Endothelial cell of umbilical vein (primary cell): ENCODE measurements at regions not wholly inside any gene's neighbourhood (a gene's known extent, or its start where the extent isn't known, plus 50 kb on each side); places are given as distances from the start of the nearest gene placed in this dataset.

Source experiments
- BruUV-seq: library from RNA; stranded (reverse); fragments of 400-500 nt; replicated peaks from 2 replicates; lab custom pipeline; 2021; lab: Mats Ljungman, UMichigan
- CTCF ChIA-PET: fragments of 300-600, 350-600 bp; sonication (Branson Sonifier 250); formaldehyde crosslinking; loops from one replicate; lab custom pipeline; 2021; ENCODE audit warnings: antibody characterized with exemption, inconsistent platforms; lab: Charles Lee
- POLR2A ChIA-PET: fragments of 300-600, 350-600 bp; sonication (Branson Sonifier 250); formaldehyde crosslinking; loops from one replicate; lab custom pipeline; 2021; ENCODE audit warnings: antibody characterized with exemption, inconsistent platforms; lab: Charles Lee
- DNase-seq: peaks from one replicate; pipeline ENCODE4 v3.0.0-alpha.2; 2011; ENCODE audit warnings: low read depth, low spot score
- FAIRE-seq: peaks from 2 replicates; lab custom pipeline; 2011; peaks lifted over from hg19 to GRCh38; lab: Jason Lieb, UNC
- H2AFZ ChIP-seq: 2 replicates; pipeline ENCODE4 v1.6.0; 2012; ENCODE audit warnings: low read depth, low read length, control low read depth, inconsistent platforms
- H3K27ac ChIP-seq: 2 replicates; pipeline ENCODE4 v1.5.1; 2011; ENCODE audit warnings: low read depth, mild to moderate bottlenecking, control low read depth, low read length, moderate library complexity; ENCODE audit not compliant: insufficient read depth
- H3K27me3 ChIP-seq, 2 experiments: 2 replicates each; pipeline versions ENCODE4 v1.6.0 to v1.6.1; 2011; ENCODE audit warnings: low read length in 2 of 2, mixed read lengths in 1 of 2; ENCODE audit not compliant: control insufficient read depth in 2 of 2, insufficient read depth in 2 of 2
- H3K36me3 ChIP-seq, 2 experiments: 2 replicates in 1 of 2; 3 replicates in 1 of 2; pipeline ENCODE4 v1.5.1; 2011; ENCODE audit warnings: low read length in 2 of 2, mild to moderate bottlenecking in 1 of 2, moderate library complexity in 1 of 2; ENCODE audit not compliant: control insufficient read depth in 2 of 2, insufficient read depth in 2 of 2; ENCODE audit errors: extremely low read depth in 1 of 2
- H3K4me1 ChIP-seq: 3 replicates; pipeline ENCODE4 v1.5.1; 2011; ENCODE audit warnings: mild to moderate bottlenecking, low read length; ENCODE audit not compliant: control insufficient read depth, insufficient read depth; ENCODE audit errors: extremely low read depth
- H3K4me2 ChIP-seq: 2 replicates; pipeline ENCODE4 v1.6.1; 2011; ENCODE audit warnings: low read length, control low read depth, mixed read lengths; ENCODE audit not compliant: insufficient read depth
- H3K4me3 ChIP-seq, 3 experiments: fragments of 200-600 bp in 1 of 3; sonication (generic), shearing (Covaris generic) in 1 of 3; replicated peaks in 1 of 3; 2 replicates each; pipeline ENCODE4 v1.5.1; 2011 to 2016; ENCODE audit warnings: control low read depth in 3 of 3, low read length in 3 of 3, mild to moderate bottlenecking in 2 of 3, inconsistent platforms in 1 of 3, low read depth in 1 of 3, moderate library complexity in 1 of 3; ENCODE audit not compliant: insufficient read depth in 1 of 3
- H3K79me2 ChIP-seq: 2 replicates; pipeline ENCODE4 v1.6.0; 2012; ENCODE audit warnings: low read length, inconsistent platforms; ENCODE audit not compliant: control insufficient read depth, insufficient read depth
- H3K9ac ChIP-seq: replicated peaks from 2 replicates; pipeline ENCODE3; 2011; ENCODE audit warnings: low read length, control low read depth; ENCODE audit not compliant: insufficient read depth; ENCODE audit errors: extremely low read depth
- H3K9me1 ChIP-seq: replicated peaks from 3 replicates; pipeline ENCODE4 v1.6.0; 2011; ENCODE audit warnings: mild to moderate bottlenecking, low read length; ENCODE audit not compliant: control insufficient read depth, insufficient read depth; ENCODE audit errors: extremely low read depth
- H3K9me3 ChIP-seq: replicated peaks from 2 replicates; pipeline ENCODE4 v1.5.1; 2012; ENCODE audit warnings: low read length, inconsistent platforms; ENCODE audit not compliant: control insufficient read depth, insufficient read depth
- H4K20me1 ChIP-seq: replicated peaks from 2 replicates; pipeline ENCODE3; 2011; ENCODE audit warnings: mild to moderate bottlenecking, low read length; ENCODE audit not compliant: control insufficient read depth, insufficient read depth; ENCODE audit errors: extremely low read depth
- EZH2 ChIP-seq: IDR thresholded peaks from 2 replicates; pipeline ENCODE4 v1.6.1; 2012; ENCODE audit warnings: borderline replicate concordance, low read depth, mild to moderate bottlenecking, moderate library complexity, low read length, inconsistent platforms; ENCODE audit not compliant: severe bottlenecking
- FOS ChIP-seq: IDR thresholded peaks from 2 replicates; pipeline ENCODE4 v1.6.1; 2011; ENCODE audit warnings: mild to moderate bottlenecking, low read length, moderate library complexity, borderline replicate concordance; ENCODE audit not compliant: insufficient read depth
- GATA2 ChIP-seq: IDR thresholded peaks from 2 replicates; pipeline ENCODE4 v1.7.0; 2011; ENCODE audit warnings: low read depth, mild to moderate bottlenecking, moderate library complexity, mixed read lengths, low read length; ENCODE audit not compliant: insufficient read length, insufficient read depth
- JUN ChIP-seq: IDR thresholded peaks from 2 replicates; pipeline ENCODE4 v1.6.1; 2011; ENCODE audit warnings: borderline replicate concordance, low read depth; ENCODE audit not compliant: insufficient read length, insufficient read depth
- MYC ChIP-seq: IDR thresholded peaks from one replicate; pipeline ENCODE4 v1.6.1; 2011; ENCODE audit warnings: mild to moderate bottlenecking, low read depth, low read length
- POLR2A ChIP-seq: IDR thresholded peaks from 2 replicates; pipeline ENCODE4 v1.6.1; 2012; ENCODE audit warnings: low read depth, mild to moderate bottlenecking, control low read depth, low read length
- POLR2AphosphoS5 ChIP-seq: IDR thresholded peaks from 2 replicates; pipeline ENCODE4 v1.6.1; 2012; ENCODE audit warnings: low read depth, mild to moderate bottlenecking, control low read depth, low read length, moderate library complexity; ENCODE audit not compliant: insufficient read depth
- dilution Hi-C: fragments of 300-500 bp; cut with MboI; formaldehyde crosslinking; loops from one replicate; pipeline ENCODE4 v1.15.0; 2019; ENCODE audit warnings: low sequenced_read_pairs; ENCODE audit not compliant: extremely low pct_ligation_motif_present
- intact Hi-C: fragments of 100-400 bp; cut with micrococcal nuclease; formaldehyde crosslinking; loops from one replicate; pipeline ENCODE4 v1.10.0; 2022
- TF ChIP-seq, protein P1 (sequence below): IDR thresholded peaks from 2 replicates; pipeline ENCODE4 v1.6.1; 2011; ENCODE audit not compliant: insufficient read depth, insufficient read length
- TF ChIP-seq, protein P2 (sequence below), 2 donors: IDR thresholded peaks; 1 replicate in 1 of 2; 2 replicates in 1 of 2; pipeline ENCODE4 v1.5.1; 2011; ENCODE audit warnings: low read length in 2 of 2, mild to moderate bottlenecking in 2 of 2, moderate library complexity in 2 of 2, control low read depth in 1 of 2, inconsistent platforms in 1 of 2, low read depth in 1 of 2; ENCODE audit not compliant: insufficient read depth in 1 of 2; ENCODE audit errors: extremely low read depth in 1 of 2

DNA sequence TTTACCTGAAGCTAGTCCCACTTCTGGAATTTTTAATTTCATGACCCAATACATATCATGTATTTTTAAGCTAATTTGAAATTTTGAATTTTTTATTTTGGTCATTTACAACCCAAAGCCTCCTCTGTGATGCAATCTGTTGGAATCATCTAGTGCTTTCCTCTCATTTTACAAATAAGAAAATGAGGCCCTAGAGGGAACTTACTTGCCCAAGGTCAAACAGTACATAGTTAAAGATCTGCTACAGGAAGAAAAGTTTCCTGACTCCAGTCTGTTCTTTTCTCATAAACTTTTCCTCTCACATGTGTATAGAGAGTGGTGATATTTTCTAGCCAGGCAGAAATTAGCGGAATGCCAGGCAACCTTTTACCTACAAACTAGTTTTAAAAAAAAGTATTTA is 59.3 kb upstream of the DPT start:
- dilution Hi-C loops (no loop called here), intact Hi-C loops (no loop called here)
- ChIA-PET CTCF (no interaction called here), POLR2A (no interaction called here)
- Histone ChIP-seq H3K9ac (no peak overlapping the region), H3K27ac (no peak overlapping the region), H3K4me3 (no peak overlapping the region), H3K27me3 (no peaks in the 10 kb centered on the region), H4K20me1 (no peaks in the 10 kb centered on the region), H3K9me1 (no peaks in the 10 kb centered on the region), H2AFZ (no peak overlapping the region), H3K9me3 (no peaks in the 10 kb centered on the region), H3K4me1 (no peaks in the 10 kb centered on the region), H3K79me2 (no peaks in the 10 kb centered on the region), H3K36me3 (no peaks in the 10 kb centered on the region), H3K4me2 (no peak overlapping the region)
- DNase-seq (no peak), FAIRE-seq (no peak)
- no TSS peak for BruUV-seq
- TF ChIP-seq EZH2 = no peak
- TF ChIP-seq GATA2 = no peak
- TF ChIP-seq MYC = no peak
- no peak for TF ChIP-seq JUN
- TF ChIP-seq, protein P1, sequence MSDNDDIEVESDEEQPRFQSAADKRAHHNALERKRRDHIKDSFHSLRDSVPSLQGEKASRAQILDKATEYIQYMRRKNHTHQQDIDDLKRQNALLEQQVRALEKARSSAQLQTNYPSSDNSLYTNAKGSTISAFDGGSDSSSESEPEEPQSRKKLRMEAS = no peak
- no peak for TF ChIP-seq POLR2AphosphoS5
- no peak for TF ChIP-seq POLR2A
- TF ChIP-seq, protein P2, sequence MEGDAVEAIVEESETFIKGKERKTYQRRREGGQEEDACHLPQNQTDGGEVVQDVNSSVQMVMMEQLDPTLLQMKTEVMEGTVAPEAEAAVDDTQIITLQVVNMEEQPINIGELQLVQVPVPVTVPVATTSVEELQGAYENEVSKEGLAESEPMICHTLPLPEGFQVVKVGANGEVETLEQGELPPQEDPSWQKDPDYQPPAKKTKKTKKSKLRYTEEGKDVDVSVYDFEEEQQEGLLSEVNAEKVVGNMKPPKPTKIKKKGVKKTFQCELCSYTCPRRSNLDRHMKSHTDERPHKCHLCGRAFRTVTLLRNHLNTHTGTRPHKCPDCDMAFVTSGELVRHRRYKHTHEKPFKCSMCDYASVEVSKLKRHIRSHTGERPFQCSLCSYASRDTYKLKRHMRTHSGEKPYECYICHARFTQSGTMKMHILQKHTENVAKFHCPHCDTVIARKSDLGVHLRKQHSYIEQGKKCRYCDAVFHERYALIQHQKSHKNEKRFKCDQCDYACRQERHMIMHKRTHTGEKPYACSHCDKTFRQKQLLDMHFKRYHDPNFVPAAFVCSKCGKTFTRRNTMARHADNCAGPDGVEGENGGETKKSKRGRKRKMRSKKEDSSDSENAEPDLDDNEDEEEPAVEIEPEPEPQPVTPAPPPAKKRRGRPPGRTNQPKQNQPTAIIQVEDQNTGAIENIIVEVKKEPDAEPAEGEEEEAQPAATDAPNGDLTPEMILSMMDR (IDR thresholded peaks at IDR 0.05; ENCODE audit: extremely low read depth in 1 of 2, insufficient read depth in 1 of 2, low read depth in 1 of 2, low read length in 2 of 2) = no peak
- TF ChIP-seq FOS = no peak
